IMR-90 (cell line): ENCODE measurements at regions not wholly inside any gene's neighbourhood (a gene's known extent, or its start where the extent isn't known, plus 50 kb on each side); places are given as distances from the start of the nearest gene placed in this dataset.

Source experiments
- ATAC-seq: fragments of 200-7000 bp; cut with Tn5 transposase; 2 replicates; pipeline ENCODE4 v1.9.1; 2020; ENCODE audit warnings: low read depth, mild to moderate bottlenecking, moderate library complexity
- BruUV-seq: library from RNA; stranded (reverse); fragments of 400-500 nt; replicated peaks from 2 replicates; lab custom pipeline; 2021; lab: Mats Ljungman, UMichigan
- CTCF ChIA-PET: fragments of 300-600 bp; formaldehyde crosslinking; extraction: SDS; loops from one replicate; lab custom pipeline; 2021; ENCODE audit warnings: antibody characterized with exemption; lab: Yijun Ruan, JAX
- POLR2A ChIA-PET: fragments of 300-600 bp; sonication (Branson Sonifier 250); formaldehyde crosslinking; loops from one replicate; lab custom pipeline; 2022; ENCODE audit warnings: antibody characterized with exemption; ENCODE audit not compliant: unreplicated experiment; lab: Charles Lee
- DNase-seq: peaks from one replicate; pipeline ENCODE4 v3.0.0; 2013
- H2AFZ ChIP-seq: replicated peaks from 2 replicates; pipeline ENCODE3; 2013; ENCODE audit warnings: low read length, mild to moderate bottlenecking; ENCODE audit not compliant: poor library complexity
- H2AK5ac ChIP-seq: 2 replicates; pipeline ENCODE4 v1.6.1; 2013; ENCODE audit warnings: low read depth, low read length, inconsistent platforms
- H2AK9ac ChIP-seq: replicated peaks from 2 replicates; pipeline ENCODE3; 2013; ENCODE audit warnings: mild to moderate bottlenecking, low read depth, low read length, moderate library complexity; ENCODE audit not compliant: poor library complexity
- H2BK120ac ChIP-seq: 2 replicates; pipeline ENCODE4 v1.6.1; 2013; ENCODE audit warnings: low read depth, low read length, inconsistent platforms
- H2BK15ac ChIP-seq: 3 replicates; pipeline ENCODE4 v1.6.1; 2013; ENCODE audit warnings: low read depth, low read length, inconsistent platforms
- H2BK20ac ChIP-seq: 2 replicates; pipeline ENCODE4 v1.6.1; 2013; ENCODE audit warnings: low read depth, mild to moderate bottlenecking, inconsistent platforms, low read length, moderate library complexity
- H2BK5ac ChIP-seq: 2 replicates; pipeline ENCODE4 v1.6.1; 2013; ENCODE audit warnings: mild to moderate bottlenecking, low read depth, low read length, inconsistent platforms; ENCODE audit not compliant: poor library complexity, severe bottlenecking
- H3K14ac ChIP-seq: replicated peaks from 2 replicates; pipeline ENCODE4 v1.6.1; 2013; ENCODE audit warnings: low read depth, low read length, inconsistent platforms
- H3K18ac ChIP-seq: 2 replicates; pipeline ENCODE4 v1.6.1; 2013; ENCODE audit warnings: low read depth, low read length, control low read depth
- H3K23ac ChIP-seq: 2 replicates; pipeline ENCODE4 v1.6.1; 2013; ENCODE audit warnings: low read depth, low read length, inconsistent platforms
- H3K27ac ChIP-seq: 2 replicates; pipeline ENCODE4 v1.5.1; 2013; ENCODE audit warnings: mild to moderate bottlenecking, control low read depth, low read length; ENCODE audit not compliant: insufficient read depth
- H3K27me3 ChIP-seq: 2 replicates; pipeline ENCODE4 v1.6.1; 2013; ENCODE audit warnings: low read length; ENCODE audit not compliant: control insufficient read depth, insufficient read depth
- H3K36me3 ChIP-seq: 2 replicates; pipeline ENCODE4 v1.6.1; 2013; ENCODE audit warnings: low read length, mixed read lengths; ENCODE audit not compliant: control insufficient read depth, insufficient read depth
- H3K4ac ChIP-seq: 2 replicates; pipeline ENCODE4 v1.6.1; 2013; ENCODE audit warnings: low read depth, low read length, inconsistent platforms
- H3K4me1 ChIP-seq: 2 replicates; pipeline ENCODE4 v1.6.1; 2013; ENCODE audit warnings: low read length, mixed read lengths; ENCODE audit not compliant: control insufficient read depth, insufficient read depth
- H3K4me2 ChIP-seq: 2 replicates; pipeline ENCODE4 v1.6.1; 2013; ENCODE audit warnings: low read depth, mild to moderate bottlenecking, control low read depth, low read length, moderate library complexity
- H3K4me3 ChIP-seq: 2 replicates; pipeline ENCODE4 v1.5.1; 2013; ENCODE audit warnings: low read depth, mild to moderate bottlenecking, control low read depth, low read length, moderate library complexity; ENCODE audit not compliant: insufficient read depth
- H3K56ac ChIP-seq: 2 replicates; pipeline ENCODE4 v1.6.1; 2013; ENCODE audit warnings: low read length, inconsistent platforms; ENCODE audit not compliant: insufficient read depth; ENCODE audit errors: extremely low read depth
- H3K79me1 ChIP-seq, 2 experiments: 2 replicates each; pipeline ENCODE4 v1.6.1; 2013; ENCODE audit warnings: low read length in 2 of 2, inconsistent platforms in 1 of 2, low read depth in 1 of 2
- H3K9ac ChIP-seq: 2 replicates; pipeline ENCODE4 v1.6.1; 2013; ENCODE audit warnings: low read depth, low read length, control low read depth
- H3K9me1 ChIP-seq: 2 replicates; pipeline ENCODE4 v1.6.1; 2013; ENCODE audit warnings: low read length, inconsistent platforms; ENCODE audit not compliant: insufficient read depth
- H3K9me3 ChIP-seq: 2 replicates; pipeline ENCODE4 v1.6.1; 2013; ENCODE audit warnings: low read length; ENCODE audit not compliant: control insufficient read depth, insufficient read depth
- H4K20me1 ChIP-seq: 2 replicates; pipeline ENCODE4 v1.6.1; 2013; ENCODE audit warnings: low read length, inconsistent platforms; ENCODE audit not compliant: insufficient read depth
- H4K5ac ChIP-seq: 2 replicates; pipeline ENCODE4 v1.6.1; 2013; ENCODE audit warnings: mild to moderate bottlenecking, low read depth, low read length, control low read depth
- H4K8ac ChIP-seq, 2 experiments: 2 replicates each; pipeline ENCODE4 v1.6.1; 2013; ENCODE audit warnings: low read depth in 2 of 2, low read length in 2 of 2, control low read depth in 1 of 2, inconsistent platforms in 1 of 2
- H4K91ac ChIP-seq: 2 replicates; pipeline ENCODE4 v1.6.1; 2013; ENCODE audit warnings: low read depth, low read length, inconsistent platforms; ENCODE audit not compliant: insufficient read depth
- BHLHE40 ChIP-seq: fragments of 150-350 bp; IDR thresholded peaks from 2 replicates; pipeline ENCODE4 v1.6.1; 2016; ENCODE audit warnings: mild to moderate bottlenecking, low read depth, low read length
- CEBPB ChIP-seq: IDR thresholded peaks from 2 replicates; pipeline ENCODE4 v1.6.1; 2012; ENCODE audit warnings: low read depth, low read length, improper control_type of control experiment
- CHD1 ChIP-seq: IDR thresholded peaks from 2 replicates; pipeline ENCODE4 v1.6.1; 2012; ENCODE audit warnings: low read depth, low read length, improper control_type of control experiment
- CTCF ChIP-seq: conservative IDR thresholded peaks from 2 replicates; pipeline ENCODE4 v1.5.1; 2012; ENCODE audit warnings: mild to moderate bottlenecking, low read depth, low read length, improper control_type of control experiment
- ELK1 ChIP-seq: fragments of 150-350 bp; IDR thresholded peaks from 2 replicates; pipeline ENCODE4 v1.6.1; 2016; ENCODE audit warnings: low read depth, mild to moderate bottlenecking, low read length, moderate library complexity, borderline replicate concordance
- FOS ChIP-seq: fragments of 150-350 bp; IDR thresholded peaks from 2 replicates; pipeline ENCODE4 v1.6.1; 2016; ENCODE audit warnings: low read depth, low read length
- MAFK ChIP-seq: IDR thresholded peaks from 2 replicates; pipeline ENCODE4 v1.6.1; 2012; ENCODE audit warnings: low read depth, low read length, improper control_type of control experiment
- MAZ ChIP-seq: IDR thresholded peaks from 2 replicates; pipeline ENCODE4 v1.6.1; 2012; ENCODE audit warnings: low read depth, mild to moderate bottlenecking, low read length, improper control_type of control experiment, moderate library complexity, borderline replicate concordance
- MXI1 ChIP-seq: IDR thresholded peaks from 2 replicates; pipeline ENCODE4 v1.6.1; 2012; ENCODE audit warnings: low read depth, mild to moderate bottlenecking, low read length, moderate library complexity, borderline replicate concordance
- NFE2L2 ChIP-seq: fragments of 150-350 bp; IDR thresholded peaks from 2 replicates; pipeline ENCODE4 v1.6.1; 2016; ENCODE audit warnings: low read depth, mild to moderate bottlenecking, low read length
- POLR2A ChIP-seq: IDR thresholded peaks from 2 replicates; pipeline ENCODE4 v1.6.1; 2012; ENCODE audit warnings: mild to moderate bottlenecking, low read depth, low read length
- RAD21 ChIP-seq: IDR thresholded peaks from 2 replicates; pipeline ENCODE4 v1.6.1; 2012; ENCODE audit warnings: low read length, improper control_type of control experiment
- RCOR1 ChIP-seq: IDR thresholded peaks from 2 replicates; pipeline ENCODE4 v1.6.1; 2012; ENCODE audit warnings: mild to moderate bottlenecking, low read length, improper control_type of control experiment; ENCODE audit not compliant: insufficient replicate concordance
- RFX5 ChIP-seq: IDR thresholded peaks from 2 replicates; pipeline ENCODE4 v1.8.0; 2012; ENCODE audit warnings: low read depth, mild to moderate bottlenecking, low read length, moderate library complexity
- SMC3 ChIP-seq: fragments of 150-350 bp; IDR thresholded peaks from 2 replicates; pipeline ENCODE4 v1.6.1; 2016; ENCODE audit warnings: low read depth, mild to moderate bottlenecking, antibody characterized with exemption, low read length, moderate library complexity
- USF2 ChIP-seq: fragments of 150-350 bp; IDR thresholded peaks from 2 replicates; pipeline ENCODE4 v1.6.1; 2017; ENCODE audit warnings: mild to moderate bottlenecking, antibody characterized with exemption, low read length, low read depth
- WGBS, 2 experiments: methylation state at CpG; one replicate each; pipeline versions ENCODE4 v1.1.5 to v1.1.7; 2013; ENCODE audit warnings: missing lambda C conversion rate in 2 of 2; ENCODE audit not compliant: insufficient read length in 1 of 2; ENCODE audit errors: extremely low coverage in 2 of 2; 5-methylcytosine and 5-hydroxymethylcytosine counted together
- dilution Hi-C: fragments of 300-500 bp; cut with HindIII; formaldehyde crosslinking; loops from one replicate; pipeline ENCODE4 v1.14.3; 2018; ENCODE audit warnings: low sequenced_read_pairs; ENCODE audit not compliant: unreplicated experiment
- in situ Hi-C: fragments of 300-500 bp; cut with MboI; formaldehyde crosslinking; loops from 3 replicates; pipeline ENCODE4 v1.14.3; 2019; ENCODE audit warnings: low sequenced_read_pairs, inconsistent platforms, mixed read lengths
- intact Hi-C: fragments of 100-400 bp; cut with micrococcal nuclease; formaldehyde crosslinking; loops from 2 replicates; pipeline ENCODE4 v1.10.0; 2022

- Histone ChIP-seq H2BK20ac (no peak overlapping the region), H4K91ac (no peak overlapping the region), H3K9ac (no peak overlapping the region), H3K27ac (no peak overlapping the region), H4K20me1 (no peaks in the 10 kb centered on the region), H3K79me1 (no peaks in the 10 kb centered on the region), H3K9me3 (no peaks in the 10 kb centered on the region), H3K4me3 (no peak overlapping the region), H3K36me3 (no peaks in the 10 kb centered on the region), H2AFZ (no peak overlapping the region), H2AK5ac (no peak overlapping the region), H3K14ac (no peak overlapping the region), H4K8ac (no peak overlapping the region), H3K4me2 (no peak overlapping the region), H2BK15ac (no peak overlapping the region), H3K56ac (no peak overlapping the region), H2BK5ac (no peak overlapping the region), H3K18ac (no peak overlapping the region), H2AK9ac (no peak overlapping the region), H2BK120ac (no peak overlapping the region), H4K5ac (no peak overlapping the region), H3K27me3 (no peaks in the 10 kb centered on the region), H3K9me1 (no peaks in the 10 kb centered on the region), H3K4me1 (no peaks in the 10 kb centered on the region), H3K4ac (no peak overlapping the region), H3K23ac (no peak overlapping the region)
- ChIA-PET POLR2A (no interaction called here), CTCF (interaction anchor here (1.0 kb wide), 1 partner anchor 749 kb away, joined by 4 read pairs; no protein-coding TSS in a partner anchor)
- DNase-seq = peak; percentile 2
- no peak for ATAC-seq
- in situ Hi-C loops (no loop called here), dilution Hi-C loops (no loop called here), intact Hi-C loops (no loop called here)
- TF ChIP-seq POLR2A (no peak), ELK1 (no peak), CEBPB (no peak), RCOR1 (no peak), MXI1 (no peak), BHLHE40 (no peak), FOS (no peak), USF2 (no peak), SMC3 (no peak), RAD21 (no peak), MAFK (no peak), NFE2L2 (no peak), RFX5 (no peak), MAZ (no peak), CTCF (no peak), CHD1 (no peak)
- whole genome bisulfite sequencing, 2 experiments = no CpG with 5 or more reads among the region's 1 CpG
- no TSS peak for BruUV-seq
Measured at GRCh38 chr1:80966266-80966665, 834.5 kb upstream of the ADGRL2 start.
